ENCODE measurements at regions not wholly inside any gene's neighbourhood (a gene's known extent, or its start where the extent isn't known, plus 50 kb on each side); places are given as distances from the start of the nearest gene placed in this dataset.
A peak's percentile ranks its signal among the peaks of the same experiment; 100 is the strongest.

- TF ChIP-seq FOSL1 (IDR thresholded peaks at IDR 0.05; ENCODE audit: low read depth) (peak; percentile 49; the same call in 1 of the 2 replicates), POLR2A (IDR thresholded peaks at IDR 0.05; ENCODE audit: borderline replicate concordance, extremely low read depth, insufficient read depth, insufficient read length) (no peak), EZH2phosphoT487 (IDR thresholded peaks at IDR 0.05; ENCODE audit: borderline replicate concordance) (no peak)
- TF ChIP-seq, protein P1, sequence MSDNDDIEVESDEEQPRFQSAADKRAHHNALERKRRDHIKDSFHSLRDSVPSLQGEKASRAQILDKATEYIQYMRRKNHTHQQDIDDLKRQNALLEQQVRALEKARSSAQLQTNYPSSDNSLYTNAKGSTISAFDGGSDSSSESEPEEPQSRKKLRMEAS (IDR thresholded peaks at IDR 0.05) = no peak
Measured at GRCh38 chr20:4326195-4327065, 77.3 kb upstream of the ADRA1D start (continued).

DNA sequence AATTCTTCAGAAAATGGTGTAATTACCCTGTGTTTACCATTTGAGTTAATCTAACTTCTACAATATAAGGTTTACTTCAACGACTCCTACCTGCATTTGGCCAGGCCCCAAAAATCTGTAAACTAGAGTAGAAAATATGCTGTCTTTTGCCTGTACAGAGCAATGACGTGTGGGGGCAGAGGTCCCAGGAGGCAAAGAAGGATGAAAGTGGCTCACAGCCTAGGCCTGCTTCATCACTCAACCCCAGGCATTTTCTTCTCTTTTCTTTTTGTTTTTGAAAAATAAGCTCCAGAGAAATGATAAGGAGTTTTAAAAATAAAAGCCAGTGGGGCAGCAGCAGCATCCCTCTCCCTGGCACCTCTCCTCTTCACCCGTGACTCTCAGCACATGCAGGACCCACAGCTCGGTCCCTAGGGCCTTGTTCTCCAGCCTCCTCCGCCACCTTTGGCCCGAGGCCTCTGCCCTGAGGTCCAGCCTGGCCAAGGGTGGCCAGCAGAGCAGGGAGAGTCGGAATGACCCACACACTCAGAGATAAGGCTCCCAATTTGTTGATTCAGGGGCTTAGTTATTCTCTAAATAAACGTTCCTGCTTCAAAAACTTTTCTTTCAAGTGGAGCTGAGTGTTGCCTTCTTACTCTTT is 76.6 kb upstream of the ADRA1D start:
- Histone ChIP-seq H3K79me2 (ENCODE audit: insufficient read depth, low read length) (no peaks in the 10 kb centered on the region), H3K4me1 (ENCODE audit: control insufficient read depth in 1 of 2, insufficient read depth in 2 of 2, low read length in 2 of 2) (peaks cover 8 to 13% of the 10 kb centered on the region in 2 experiments; a peak in 3 of 4 replicates), H3K27ac (ENCODE audit: low read depth, low read length) (no peak overlapping the region), H3K4me2 (ENCODE audit: low read length) (no peak overlapping the region), H3K9ac (ENCODE audit: low read length) (no peak overlapping the region), H4K20me1 (ENCODE audit: insufficient read depth) (no peaks in the 10 kb centered on the region), H3K27me3 (ENCODE audit: insufficient read depth, low read length) (no peaks in the 10 kb centered on the region), H3K9me2 (ENCODE audit: insufficient read depth) (no peaks in the 10 kb centered on the region), H3K36me3 (ENCODE audit: control insufficient read depth in 1 of 2, insufficient read depth in 2 of 2, low read length in 2 of 2) (no peaks in the 10 kb centered on the region), H3K9me3 (ENCODE audit: control insufficient read depth in 1 of 2, insufficient read depth in 1 of 2, low read depth in 1 of 2, low read length in 2 of 2) (peaks cover 0 to 12% of the 10 kb centered on the region in 2 experiments; a peak in 2 of 4 replicates), H2AFZ (ENCODE audit: low read depth, low read length, poor library complexity, severe bottlenecking) (no peak overlapping the region), H3K4me3 (replicated peaks in 1 of 2; ENCODE audit: low read depth in 1 of 2, low read length in 2 of 2) (no peak overlapping the region)
- intact Hi-C loops (cut with micrococcal nuclease) = no loop called here
- RAD21 ChIA-PET (ENCODE audit: low non-redundant PET in 1 of 2, low total read pairs in 2 of 2, uncharacterized antibody in 2 of 2, unreplicated experiment in 2 of 2) = no interaction called here
- CTCF ChIA-PET = no interaction called here
- no peak for DNase-seq (ENCODE audit: low read depth, low spot score)
- TF ChIP-seq ATF3 (IDR thresholded peaks at IDR 0.05) = no peak
- no peak for TF ChIP-seq ELF1 (IDR thresholded peaks at IDR 0.05; ENCODE audit: borderline replicate concordance, low read depth)
- TF ChIP-seq REST (IDR thresholded peaks at IDR 0.05; ENCODE audit: low read depth) = no peak
- TF ChIP-seq CBX3 (IDR thresholded peaks at IDR 0.05; ENCODE audit: low read depth) = no peak
- TF ChIP-seq SIN3A (IDR thresholded peaks at IDR 0.05; ENCODE audit: low read depth) = no peak
- no peak for ATAC-seq
- POLR2A ChIA-PET = interaction anchor here (0.6 kb wide), 1 partner anchor 1593 kb away, joined by 4 read pairs; no protein-coding TSS in a partner anchor
- BruUV-seq (replicated peaks) = no TSS peak
